HG02763 (cell line): ENCODE measurements at regions not wholly inside any gene's neighbourhood (a gene's known extent, or its start where the extent isn't known, plus 50 kb on each side); places are given as distances from the start of the nearest gene placed in this dataset.
A peak's percentile ranks its signal among the peaks of the same experiment; 100 is the strongest.

Source experiments
- ATAC-seq: cut with Tn5 transposase; IDR thresholded peaks from one replicate; pipeline ENCODE4 v1.9.1; 2021; ENCODE audit warnings: mild to moderate bottlenecking, moderate library complexity; ENCODE audit not compliant: unreplicated experiment

GRCh38 chr14:34931206-34931605, 51.6 kb upstream of the SRP54 start:
- ATAC-seq, result no peak

DNA sequence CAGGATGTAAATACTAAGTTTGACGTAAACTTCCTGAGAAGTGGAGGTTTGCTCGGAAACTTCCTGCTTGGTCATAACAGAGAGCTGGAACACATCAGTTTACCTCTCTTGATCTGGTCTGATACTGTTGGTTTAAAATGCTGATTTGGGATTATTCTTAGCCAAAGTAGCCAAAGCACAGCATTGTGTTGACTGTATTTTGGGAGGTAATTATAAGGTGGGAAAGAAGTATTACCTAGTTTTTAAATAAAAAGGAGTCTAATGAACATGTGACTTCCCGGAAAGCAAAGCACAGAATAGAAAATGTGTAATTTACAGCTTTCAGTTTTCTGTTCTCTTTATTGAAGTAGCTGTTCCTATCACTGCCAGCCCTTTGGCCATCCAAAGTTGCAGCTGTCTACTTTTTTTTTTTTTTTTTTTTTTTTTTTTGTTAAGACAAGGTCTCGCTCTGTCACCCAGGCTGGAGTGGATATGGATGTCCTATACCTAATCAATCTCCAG, 52.2 kb upstream of the SRP54 start:
- ATAC-seq, result peak; percentile 55

DNA sequence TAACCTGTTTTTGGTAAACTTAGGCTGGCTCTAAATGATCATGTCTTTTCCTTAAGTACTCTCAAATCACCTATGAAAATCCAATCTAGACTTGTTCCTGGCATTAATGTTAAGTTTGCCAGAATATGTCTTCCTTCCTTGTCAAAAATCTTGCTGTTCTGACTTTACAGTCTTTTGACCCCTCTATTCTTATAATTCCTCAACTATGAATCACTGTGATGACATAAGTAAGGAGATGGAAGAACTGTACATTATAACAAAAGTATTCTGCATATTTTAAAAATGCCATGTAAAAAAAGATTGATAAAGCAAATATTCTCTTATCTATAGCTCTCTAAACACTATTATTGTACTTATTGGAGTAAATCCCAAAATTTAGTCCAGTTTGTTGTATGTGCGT, 51.4 kb upstream of the BAZ1A start:
- ATAC-seq, result no peak
